HG02610 (cell line): ENCODE measurements at regions not wholly inside any gene's neighbourhood (a gene's known extent, or its start where the extent isn't known, plus 50 kb on each side); places are given as distances from the start of the nearest gene placed in this dataset.
"Not testable (repeated sequence)": the region's sequence is repeated elsewhere in the genome, so short reads cannot be mapped to it uniquely, and the experiment has no call there.

Experiments used
- ATAC-seq: cut with Tn5 transposase; IDR thresholded peaks from one replicate; pipeline ENCODE4 v1.9.1; 2021; ENCODE audit warnings: mild to moderate bottlenecking, moderate library complexity; ENCODE audit not compliant: unreplicated experiment

DNA sequence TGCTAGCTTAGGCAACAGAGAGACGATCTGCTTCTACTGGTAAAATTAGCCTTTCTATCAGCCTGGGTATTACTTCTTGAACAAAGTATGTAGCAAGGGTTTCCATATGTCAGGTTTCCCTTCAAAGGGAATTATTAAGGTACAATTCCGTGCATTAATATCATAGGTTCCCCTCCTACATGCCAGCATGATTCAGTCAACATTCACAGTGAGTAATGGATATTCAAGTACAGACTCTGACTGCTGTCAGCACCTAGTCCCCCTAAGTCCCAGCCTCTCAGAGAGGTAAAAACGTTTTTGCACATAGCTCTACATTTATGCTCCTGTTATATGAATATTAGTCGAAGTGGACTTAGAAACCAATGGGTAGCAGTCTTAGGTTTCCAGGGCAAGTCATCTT lies 322.4 kb upstream of the CCNG1 start:
- no peak for ATAC-seq

DNA sequence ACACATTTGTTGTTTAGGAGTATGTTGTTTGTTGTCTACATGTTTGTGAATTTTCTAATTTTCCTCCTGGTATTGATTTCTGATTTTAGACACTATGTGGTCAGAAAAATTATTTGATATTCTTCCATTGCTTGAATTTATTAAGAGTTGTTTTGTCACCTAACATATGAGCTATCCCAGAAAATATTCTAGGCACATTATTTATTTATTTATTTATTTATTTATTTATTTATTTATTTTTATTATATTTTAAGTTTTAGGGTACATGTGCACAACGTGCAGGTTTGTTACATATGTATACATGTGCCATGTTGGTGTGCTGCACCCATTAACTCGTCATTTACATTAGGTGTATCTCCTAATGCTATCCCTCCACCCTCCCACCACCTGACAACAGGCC lies 320.8 kb upstream of the CCNG1 start:
- ATAC-seq: not testable (repeated sequence)

DNA sequence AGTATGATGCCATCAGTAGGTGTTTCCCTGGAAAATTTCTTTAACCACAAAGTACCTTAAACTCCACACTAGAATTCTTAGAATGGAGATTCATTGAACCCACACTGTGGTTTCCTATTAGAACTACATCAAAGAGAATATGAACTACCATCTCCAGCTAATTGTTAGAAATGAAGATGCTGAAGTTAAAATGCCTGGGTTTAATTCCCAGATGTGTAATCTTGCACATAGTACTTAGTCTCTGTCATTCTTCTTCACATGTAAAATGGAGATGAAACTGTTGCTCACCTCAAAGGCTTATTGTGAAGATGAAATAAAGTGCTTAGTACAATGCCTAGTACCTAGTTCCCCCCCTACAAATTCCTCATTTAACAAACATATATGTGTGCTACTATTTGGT lies 303.3 kb upstream of the CCNG1 start:
- no peak for ATAC-seq

DNA sequence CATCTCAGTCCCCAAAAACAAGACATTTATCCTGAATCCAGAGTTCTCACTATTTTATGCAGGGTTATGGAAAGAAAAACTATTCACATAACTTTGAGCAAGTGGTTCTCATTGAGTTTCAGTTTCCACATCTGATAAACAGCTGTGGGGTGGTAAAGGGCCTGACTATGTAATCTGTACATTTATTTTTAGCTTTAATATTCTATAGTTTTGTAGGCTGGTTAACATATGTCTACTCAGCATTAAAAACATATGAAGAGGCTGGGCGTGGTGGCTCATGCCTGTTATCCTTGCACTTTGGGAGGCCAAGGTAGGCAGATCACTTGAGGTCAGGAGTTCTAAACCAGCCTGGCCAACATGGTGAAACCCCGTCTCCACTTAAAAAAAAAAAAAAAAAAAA lies 301.5 kb upstream of the CCNG1 start:
- no peak for ATAC-seq

DNA sequence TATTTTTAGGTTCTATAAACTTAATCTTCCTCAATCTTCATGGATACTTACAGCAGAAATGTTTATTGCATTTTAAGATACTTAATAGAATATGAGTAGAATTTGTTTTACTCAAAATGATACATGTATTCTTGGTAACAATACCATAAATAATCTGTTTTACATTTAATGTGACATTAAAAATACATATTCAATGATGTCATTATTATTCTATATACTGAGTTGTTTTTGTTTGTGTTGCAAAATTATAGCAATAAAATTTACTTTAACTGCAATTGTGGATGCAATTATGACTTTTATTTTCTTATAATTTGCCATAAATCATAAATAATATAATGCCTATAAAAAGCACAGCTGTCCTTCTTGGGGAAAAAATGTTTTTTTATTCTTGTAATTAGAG lies 275.9 kb upstream of the CCNG1 start:
- no peak for ATAC-seq

DNA sequence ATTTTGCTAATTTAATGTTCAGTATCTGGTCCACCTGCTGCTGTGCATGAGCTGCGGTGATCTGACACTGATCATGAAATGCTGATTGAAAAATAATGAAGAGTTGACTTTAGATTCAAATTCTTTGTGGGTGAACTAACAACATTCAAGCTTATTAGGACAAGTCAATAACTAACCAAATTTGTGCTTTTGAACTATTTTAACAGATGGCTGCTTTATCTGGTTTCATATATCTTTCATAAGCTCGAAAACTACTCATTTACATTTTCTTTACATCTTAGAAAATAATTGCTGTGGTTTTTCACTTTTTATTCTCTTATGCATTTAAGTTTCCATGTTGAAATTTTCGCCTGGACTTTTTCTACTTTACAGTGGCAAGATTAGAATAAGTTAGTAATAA lies 274.8 kb upstream of the CCNG1 start:
- ATAC-seq: no peak

DNA sequence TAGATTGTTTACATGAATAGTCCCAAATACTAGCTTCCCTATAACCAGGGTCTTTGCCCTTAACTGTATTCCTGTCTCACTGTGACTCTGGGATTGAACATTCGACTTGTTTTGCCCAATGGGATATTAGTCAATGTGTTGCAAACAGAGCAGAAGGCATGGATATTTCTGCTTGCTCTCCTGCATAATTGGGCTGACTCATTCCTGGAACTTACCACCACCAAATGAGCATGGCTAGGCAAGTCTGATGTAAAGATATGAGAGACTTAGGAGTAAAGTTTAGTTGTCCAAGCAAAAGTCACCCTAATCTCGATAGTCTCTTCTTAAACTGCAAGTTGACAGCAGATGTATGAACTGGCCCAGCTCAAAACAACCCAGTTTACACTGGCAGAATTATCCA lies 273.5 kb upstream of the CCNG1 start:
- no peak for ATAC-seq

DNA sequence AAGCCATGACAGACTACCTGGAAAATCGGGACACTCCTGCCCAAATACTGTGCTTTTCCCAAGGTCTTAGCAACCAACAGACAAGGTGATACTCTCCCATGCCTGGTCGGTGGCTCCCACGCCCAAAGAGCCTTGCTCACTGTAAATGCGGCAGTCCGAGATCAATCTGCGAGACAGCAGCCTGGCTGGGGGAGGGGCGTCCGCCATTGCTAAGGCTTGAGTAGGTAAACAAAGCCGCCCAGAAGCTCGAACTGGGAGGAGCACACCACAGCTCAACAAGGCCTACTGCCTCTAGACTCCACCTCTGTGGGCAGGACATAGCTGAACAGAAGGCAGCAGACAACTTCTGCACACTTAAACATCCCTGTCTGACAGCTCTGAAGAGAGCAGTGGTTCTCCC lies 272.1 kb upstream of the CCNG1 start:
- no peak for ATAC-seq

DNA sequence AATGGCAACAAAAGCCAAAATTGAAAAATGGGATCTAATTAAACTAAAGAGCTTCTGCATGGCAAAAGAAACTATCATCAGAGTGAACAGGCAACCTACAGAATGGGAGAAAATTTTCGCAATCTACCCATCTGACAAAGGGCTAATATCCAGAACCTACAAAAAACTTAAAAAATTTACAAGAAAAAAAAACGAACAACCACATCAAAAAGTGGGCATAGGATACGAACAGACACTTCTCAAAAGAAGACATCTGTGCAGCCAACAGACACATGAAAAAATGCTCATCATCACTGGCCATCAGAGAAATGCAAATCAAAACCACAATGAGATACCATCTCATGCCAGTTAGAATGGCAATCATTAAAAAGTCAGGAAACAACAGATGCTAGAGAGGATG lies 267.2 kb upstream of the CCNG1 start:
- ATAC-seq: not testable (repeated sequence)

DNA sequence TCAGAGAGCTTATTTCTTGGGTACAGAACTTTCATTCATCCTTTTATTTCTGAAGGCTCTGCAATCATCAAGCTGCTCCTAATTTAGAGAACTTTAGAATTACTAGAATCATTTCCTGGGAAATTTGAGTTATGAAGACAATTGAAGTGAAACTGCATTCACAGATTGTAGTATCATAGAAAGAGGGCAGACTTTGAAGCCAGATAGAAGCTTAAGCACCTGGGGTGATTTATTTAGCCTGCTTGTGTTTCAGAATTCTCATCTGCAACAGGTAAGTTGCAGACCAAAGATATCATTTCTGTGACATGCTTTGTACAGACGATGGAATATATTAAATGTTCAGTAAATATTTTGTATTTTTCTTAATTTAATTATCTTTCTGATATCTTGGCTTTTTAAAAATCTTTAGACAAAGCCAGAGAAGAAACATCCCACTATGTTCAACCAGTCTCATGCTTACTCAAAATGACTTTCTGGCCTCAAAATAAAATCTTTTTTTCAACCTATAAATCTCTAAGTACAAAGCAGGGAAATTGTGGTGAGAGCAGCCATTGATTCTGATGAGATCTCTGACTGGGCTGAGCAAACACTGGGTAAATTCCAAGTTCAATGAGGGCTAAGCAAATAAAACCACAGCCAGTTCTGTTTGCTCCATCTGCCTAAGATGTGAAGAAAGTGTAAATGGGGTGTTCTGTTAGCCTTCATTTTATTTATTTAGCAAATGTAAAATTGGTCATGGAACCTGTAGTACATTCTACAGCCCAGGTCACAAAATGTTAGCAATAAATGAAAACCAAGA lies 264.7 kb upstream of the CCNG1 start:
- ATAC-seq: no peak

DNA sequence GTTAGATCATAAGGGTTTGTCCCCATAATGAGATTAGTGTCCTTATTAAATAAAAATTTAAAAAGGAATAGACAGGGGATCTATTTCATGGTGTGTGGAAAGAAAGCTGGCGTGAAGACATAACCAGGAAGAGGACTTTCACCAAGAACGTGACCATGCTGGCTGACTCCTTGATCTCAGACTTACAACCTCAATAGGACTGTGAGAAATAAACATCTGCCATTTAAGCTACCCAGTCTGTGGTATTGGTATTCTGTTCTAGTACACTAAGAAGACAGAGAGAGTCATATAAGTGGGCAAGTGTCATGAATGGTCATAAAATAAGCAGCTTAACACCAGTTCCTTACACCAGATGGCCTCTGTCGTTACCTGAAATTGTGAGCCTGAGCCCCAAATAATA lies 259.4 kb upstream of the CCNG1 start:
- ATAC-seq: no peak

DNA sequence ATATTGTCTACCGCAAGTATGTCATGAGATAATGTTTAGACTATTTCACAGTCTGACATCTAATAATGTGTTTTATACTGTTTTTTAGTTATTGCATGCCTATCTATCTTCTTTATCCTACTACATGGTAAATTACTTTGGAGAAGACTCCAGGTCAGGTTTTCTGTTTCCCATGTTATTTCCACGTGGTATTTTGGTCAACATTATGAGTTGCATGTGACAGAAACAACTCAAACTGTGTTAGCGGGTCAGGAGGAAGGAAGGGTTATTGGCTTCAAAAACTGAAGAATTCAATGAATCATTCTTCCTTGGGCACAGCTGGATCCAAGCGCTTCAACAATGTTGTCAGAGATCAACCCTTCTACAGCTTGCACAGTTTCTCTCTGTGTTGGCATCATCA lies 252.1 kb upstream of the CCNG1 start:
- no peak for ATAC-seq

DNA sequence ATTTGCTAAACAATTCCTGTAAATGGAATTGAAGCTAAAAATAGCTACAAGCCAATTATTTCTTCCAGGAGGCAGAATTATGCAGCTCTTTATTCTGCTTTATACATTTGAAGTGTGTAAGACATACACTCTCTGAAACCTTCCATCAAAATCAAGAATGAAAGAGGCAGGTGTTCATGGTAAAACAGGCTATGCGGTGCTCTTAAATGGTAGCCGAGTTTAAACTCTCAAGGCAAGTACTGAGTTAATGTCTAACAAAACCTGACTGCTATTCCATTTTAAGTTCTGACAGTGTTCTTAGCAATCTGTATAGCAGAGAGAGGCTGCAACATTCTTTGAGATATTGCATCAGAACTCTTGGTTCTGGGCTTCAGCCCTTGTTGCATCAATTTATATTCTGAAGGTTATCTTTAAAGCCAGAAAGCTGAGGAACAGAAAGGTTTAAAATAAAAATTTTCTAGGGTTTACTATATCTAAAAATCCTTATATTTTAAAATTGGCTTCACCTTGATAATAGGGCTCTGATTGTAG lies 248.3 kb upstream of the CCNG1 start:
- ATAC-seq: no peak

DNA sequence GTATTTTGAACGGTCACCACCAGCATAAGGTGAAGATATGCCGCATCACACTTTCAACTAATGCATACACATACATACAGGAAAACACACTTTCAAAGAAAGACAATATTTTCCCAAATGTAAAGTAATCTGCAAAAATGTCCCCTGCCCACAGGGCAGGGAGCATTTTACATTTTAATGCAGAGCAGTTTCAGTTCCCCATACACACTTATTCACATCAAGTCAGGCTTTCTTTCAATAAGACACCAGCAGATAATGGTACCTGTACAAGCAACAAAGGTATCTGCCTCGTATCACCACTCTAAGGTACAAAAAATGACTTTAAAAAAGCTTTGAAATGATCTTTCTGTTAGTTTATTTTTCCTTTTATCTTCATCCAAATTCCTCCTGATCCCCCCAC lies 247.1 kb upstream of the CCNG1 start:
- ATAC-seq: no peak

DNA sequence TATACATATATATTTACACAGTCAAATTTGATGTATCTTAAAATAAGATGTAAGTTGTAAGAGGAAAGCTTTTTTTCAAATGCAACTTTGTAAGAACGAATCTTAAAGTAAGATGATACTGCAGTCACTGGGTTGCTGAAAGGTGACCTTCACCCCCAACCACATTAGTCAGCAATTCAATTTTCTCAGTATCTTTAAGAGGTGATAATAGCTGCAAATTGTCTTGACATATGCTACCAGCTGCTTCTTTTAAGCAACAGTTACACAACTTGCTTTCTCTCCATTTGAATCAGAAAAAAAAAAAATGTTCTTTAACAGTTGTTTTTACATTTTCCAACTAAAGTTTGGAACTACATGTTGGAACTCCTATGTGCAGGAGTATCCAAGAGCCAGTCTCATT lies 246.6 kb upstream of the CCNG1 start:
- no peak for ATAC-seq

DNA sequence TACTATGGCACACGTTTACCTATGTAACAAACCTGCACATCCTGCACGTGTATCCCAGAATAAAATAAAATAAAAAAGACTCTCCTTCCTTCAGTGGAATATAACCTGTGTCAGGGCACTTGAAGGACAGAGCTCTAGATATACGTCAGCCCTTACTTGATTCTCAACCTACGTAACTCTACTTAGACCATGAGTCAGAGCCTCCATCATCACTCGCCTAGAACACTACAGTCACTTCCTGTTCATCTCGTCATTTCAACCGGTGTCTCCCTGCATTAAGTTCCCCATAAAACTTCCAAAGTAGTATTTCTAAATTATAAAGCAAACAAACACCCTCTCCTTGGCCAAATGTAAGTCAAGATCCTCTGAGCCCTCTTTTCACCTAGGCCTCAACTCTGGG lies 243.5 kb upstream of the CCNG1 start:
- ATAC-seq: no peak

DNA sequence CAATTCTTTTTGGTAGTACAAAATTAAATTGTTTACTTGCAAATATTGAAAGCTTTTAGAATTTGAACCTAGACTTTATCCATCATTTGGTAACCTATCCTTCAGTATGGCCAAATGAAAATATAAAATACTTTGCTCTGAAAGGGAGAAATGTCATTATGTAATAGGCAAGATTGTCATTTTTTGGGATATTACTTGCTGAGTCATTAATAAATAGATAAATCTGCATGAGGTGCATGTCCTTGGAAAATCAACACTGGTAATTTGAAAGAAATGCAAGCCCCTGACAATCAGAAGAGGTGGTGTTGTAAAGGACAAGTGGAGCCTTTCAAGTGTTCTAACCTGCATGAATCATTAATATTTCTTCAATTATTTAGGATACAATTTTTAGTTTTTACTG lies 231.8 kb upstream of the CCNG1 start:
- ATAC-seq: no peak

DNA sequence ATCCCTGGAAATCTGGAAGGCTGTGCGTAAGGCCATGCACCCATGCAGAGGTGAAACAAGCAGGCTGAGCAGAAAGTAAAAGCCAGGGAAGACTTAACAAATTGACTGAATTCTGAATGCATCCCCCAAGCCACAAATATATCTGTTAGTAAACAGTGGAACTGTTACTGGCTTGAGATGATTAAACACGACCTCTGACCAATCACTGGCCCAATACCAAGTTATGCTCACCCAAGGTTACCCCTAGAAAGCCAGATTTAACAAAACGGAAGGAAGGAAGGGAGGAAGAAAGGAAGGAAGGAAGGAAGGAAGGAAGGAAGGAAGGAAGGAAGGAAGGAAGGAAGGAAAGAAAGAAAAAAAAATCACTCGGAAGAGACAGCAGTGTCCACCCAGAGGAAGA lies 215.8 kb upstream of the CCNG1 start:
- no peak for ATAC-seq

DNA sequence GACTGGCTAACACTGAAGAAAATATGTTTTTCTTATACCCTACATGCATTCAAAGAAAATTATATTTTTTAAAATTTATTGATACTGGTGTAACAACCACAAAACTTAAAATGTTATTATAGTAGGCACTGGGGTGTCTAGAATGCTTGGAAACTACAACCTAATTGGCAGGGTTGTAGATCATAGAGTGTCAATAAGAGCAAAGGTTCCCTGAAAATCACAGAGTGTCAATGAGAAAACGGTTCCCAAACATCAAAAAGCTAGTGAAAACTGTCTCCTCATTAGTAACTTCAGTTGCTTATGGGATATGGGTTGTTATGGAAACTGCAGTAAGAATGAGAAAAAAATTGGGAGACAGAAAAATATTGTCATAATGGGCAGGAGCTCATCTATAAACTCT lies 214.4 kb upstream of the CCNG1 start:
- no peak for ATAC-seq

DNA sequence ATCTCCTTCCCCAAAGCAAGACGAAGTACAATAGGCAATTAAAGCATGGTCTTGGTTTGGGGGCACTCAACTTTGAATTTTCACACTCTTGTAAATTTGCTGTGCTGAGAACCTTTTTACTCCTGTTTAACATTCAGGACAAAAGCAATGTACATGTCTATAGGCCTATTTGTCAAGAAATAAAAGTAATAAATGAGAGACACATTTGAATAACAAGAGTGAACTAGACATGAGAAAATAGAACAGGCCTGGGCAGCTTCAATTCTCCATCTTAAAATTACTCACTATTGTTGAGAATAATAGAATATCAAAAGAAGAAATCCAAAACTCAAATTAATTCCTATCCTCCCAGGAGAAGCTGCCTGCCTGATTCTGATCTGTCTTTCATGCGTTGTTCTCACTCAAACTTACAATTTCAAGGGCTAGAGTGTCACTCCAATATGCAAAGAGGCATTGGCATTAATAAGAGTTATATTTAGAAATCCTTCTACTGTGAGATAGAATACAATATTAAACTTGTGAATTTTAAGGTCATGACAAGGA lies 192.9 kb upstream of the CCNG1 start:
- ATAC-seq: no peak

DNA sequence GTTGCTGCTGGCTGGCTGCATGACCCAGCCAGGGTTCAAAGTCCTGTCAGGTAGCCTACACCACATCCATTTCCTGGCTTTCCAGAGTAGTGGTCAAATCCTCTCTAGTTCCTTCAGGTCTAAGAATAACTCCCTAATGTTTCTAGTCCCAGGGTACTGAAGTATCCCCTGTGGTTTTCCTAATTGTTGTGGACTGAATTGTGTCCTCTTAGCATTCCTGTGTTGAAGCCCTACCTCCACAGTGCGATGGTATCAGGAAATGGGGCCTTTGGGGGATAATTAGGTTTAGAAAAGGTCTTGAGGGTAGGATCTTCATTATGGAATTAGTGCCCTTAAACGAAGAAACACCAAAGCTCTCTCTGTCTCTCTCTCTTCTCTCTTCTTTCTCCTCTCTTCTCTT lies 191.8 kb upstream of the CCNG1 start:
- no peak for ATAC-seq

DNA sequence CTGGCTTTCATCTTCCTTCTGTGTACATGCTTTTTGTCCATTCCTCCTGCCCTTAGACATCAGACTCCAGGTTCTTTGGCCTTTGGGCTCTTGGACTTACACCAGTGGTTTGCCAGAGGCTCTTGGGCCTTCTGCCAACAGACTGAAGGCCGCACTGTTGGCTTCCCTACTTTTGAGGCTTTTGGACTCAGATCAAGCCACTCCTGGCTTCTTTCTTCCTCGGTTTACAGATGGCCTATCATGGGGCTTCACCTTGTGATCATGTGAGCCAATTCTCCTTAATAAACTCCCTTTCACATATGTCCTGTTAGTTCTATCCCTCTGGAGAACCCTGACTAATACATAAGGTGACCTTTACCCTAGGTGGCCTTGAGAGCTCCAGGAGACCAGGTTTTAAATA lies 189.1 kb upstream of the CCNG1 start:
- no peak for ATAC-seq

DNA sequence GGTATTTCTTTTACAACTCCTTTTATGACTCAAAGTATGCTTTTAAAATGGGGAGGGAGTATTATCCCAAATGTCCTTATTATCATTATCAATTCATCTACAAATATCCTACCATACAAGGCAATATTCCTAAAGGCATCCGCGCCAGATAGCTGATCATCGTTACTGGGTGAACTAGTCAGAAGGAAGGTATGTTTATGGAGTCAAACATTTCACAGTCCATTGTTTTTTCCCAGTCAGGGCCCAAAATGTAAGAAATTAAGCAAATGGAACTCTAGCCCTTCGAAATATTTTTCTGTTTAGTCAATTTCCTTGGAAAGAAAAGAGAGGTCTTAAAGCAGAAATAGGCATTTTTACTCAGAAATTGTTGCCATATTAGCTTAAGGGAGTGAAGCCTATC lies 188.5 kb upstream of the CCNG1 start:
- no peak for ATAC-seq
